ENCODE measurements at regions not wholly inside any gene's neighbourhood (a gene's known extent, or its start where the extent isn't known, plus 50 kb on each side); places are given as distances from the start of the nearest gene placed in this dataset.

GRCh38 chr19:30152510-30153291 is 210.7 kb downstream of the URI1 start:
- TF ChIP-seq EZH2 (IDR thresholded peaks at IDR 0.05; ENCODE audit: insufficient read depth, low read length) (no peak), CTCF (IDR thresholded peaks at IDR 0.05; ENCODE audit: insufficient read depth, low read depth, low read length) (no peak)
